NCI-H2196 (cell line): ENCODE measurements at regions not wholly inside any gene's neighbourhood (a gene's known extent, or its start where the extent isn't known, plus 50 kb on each side); places are given as distances from the start of the nearest gene placed in this dataset.

ENCODE experiments used
- DNase-seq: peaks from one replicate; lab custom pipeline; 2025; ENCODE audit not compliant: unreplicated experiment; lab: John Stamatoyannopoulos, UW

DNA sequence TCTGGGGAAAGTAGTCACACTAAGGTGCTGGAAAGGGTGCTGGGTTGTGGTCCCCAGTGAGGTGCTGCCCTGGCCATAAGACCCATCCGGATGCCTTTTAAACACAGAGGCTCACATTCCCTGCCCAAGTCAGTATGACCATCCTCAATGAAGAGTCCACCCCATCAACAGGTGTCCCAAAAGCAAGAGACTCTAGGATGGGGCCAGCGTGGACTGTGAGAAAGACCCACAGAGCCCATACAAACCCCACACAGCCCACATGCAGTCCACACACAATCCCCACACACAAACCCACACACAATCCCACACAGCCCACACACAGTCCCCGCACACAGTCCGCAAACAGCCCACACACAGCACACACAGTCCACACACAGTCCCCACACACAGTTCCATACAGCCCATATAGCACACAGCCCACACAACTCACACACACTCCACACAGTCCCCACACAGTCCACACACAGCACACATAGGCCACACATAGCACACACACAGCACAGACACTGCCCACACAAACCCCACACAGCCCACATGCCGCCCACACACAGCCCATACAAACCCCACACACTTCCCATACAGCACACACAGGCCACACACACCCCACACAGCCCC, 241.4 kb upstream of the SALL3 start:
- no peak for DNase-seq

DNA sequence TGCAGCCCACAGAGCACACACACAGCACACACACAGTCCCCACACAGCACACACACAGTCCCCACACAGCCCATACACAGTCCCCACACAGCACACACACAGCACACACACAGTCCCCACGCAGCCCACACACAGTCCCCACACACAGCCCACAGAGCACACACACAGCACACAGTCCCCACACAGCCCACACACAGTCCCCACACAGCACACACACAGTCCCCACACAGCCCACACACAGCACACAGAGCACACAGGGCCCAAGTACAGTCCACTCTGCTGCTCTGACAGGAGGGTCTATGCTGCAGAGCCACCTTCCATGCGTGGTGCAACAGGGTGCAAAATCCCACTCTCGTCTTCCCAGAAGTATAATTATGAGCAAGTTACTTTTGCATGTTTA, 240.5 kb upstream of the SALL3 start:
- DNase-seq = no peak

DNA sequence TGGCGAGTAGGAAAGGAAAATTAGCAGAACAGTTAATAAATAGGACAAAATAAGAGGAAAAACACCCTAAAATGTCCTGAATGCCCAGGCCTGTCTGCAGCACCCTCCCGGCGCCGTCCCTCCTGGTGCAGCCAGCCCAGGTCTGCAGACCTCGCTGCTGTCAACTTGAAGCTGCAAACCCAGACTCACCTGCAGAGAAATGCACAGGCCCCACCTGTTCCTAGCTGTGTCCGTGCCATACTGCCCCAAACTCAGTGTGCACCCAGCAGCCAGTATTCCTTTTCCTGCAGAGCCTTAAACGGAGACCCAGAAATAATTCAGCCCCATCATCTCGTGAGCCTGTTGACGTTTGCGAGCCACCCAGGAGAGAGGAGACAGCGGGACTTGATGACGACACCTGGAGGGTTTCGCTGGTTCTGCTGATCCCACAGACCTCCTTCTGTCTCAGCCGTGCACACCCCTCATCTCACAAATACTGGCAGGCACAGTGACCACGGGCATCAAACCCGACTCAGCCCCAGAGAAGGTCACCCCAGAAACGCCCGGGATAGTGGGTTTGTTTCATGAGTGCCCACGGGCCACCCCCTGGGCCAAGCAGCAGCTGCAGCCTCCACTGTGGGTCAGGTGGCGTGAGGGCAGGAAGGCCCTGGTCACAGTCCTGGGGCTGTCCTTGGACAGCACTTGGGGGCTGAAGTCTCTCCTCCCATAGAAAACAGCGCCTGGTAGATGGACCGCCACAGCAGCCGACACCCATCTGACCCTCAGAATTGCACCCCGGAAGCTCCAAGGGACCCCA, 239.5 kb upstream of the SALL3 start:
- DNase-seq = no peak

DNA sequence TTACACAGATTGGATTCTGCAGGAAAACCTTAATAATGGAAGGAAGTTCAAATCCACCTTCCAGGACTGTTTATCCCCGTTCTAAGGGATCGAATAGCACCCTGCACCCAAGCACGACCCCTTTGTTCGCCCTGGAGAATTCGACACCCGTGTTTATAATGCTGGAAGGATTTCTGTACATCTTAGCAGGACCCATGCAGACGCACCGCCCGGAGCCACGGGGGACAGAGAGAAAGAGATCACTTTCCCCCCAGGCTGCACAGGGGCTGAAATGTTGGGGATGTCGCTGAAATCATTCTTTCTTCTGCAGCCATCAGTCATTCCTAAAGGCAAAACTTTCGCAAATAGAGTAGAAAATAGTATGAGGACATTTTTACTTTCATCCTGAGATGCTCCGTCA, 238.7 kb upstream of the SALL3 start:
- DNase-seq = no peak

DNA sequence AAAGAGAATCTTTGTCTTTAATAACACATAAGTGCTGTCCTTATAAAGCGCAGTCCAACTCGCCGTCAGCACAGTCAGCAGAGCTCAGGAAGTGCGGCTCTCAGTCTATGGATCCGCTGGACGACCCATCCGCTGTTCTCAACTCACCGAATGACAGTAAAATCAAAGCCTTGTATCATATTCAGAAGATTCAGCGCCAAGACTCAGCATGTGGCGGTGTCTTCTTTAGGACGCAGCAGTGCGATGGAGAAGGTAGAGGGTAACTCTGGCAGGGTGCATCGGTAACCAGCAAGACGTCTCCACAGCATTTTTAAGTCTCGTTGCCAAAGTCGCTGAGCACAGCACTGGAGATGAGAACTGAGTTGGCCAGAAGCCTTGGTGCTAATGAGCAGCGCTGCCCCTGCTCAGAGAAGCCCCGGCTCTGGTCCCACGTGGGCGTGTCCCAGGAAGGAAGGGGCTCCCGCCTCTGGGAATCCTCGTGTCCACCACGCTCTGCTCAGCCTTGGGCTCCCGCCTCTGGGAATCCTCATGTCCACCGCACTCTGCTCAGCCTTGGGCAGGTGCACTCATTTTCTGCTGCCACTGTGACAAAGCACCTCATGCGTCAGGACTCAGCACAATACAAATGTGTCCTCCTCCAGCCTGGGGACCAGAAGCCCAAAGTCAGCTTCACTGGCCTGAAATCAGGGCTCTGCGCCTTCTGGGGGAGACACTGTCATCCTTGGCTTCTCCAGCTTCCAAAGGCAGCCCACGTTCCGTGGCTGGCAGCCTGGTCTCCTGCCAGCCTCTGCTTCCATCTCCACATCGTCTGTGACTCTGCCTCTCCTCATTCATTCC, 238.0 kb upstream of the SALL3 start:
- no peak for DNase-seq

DNA sequence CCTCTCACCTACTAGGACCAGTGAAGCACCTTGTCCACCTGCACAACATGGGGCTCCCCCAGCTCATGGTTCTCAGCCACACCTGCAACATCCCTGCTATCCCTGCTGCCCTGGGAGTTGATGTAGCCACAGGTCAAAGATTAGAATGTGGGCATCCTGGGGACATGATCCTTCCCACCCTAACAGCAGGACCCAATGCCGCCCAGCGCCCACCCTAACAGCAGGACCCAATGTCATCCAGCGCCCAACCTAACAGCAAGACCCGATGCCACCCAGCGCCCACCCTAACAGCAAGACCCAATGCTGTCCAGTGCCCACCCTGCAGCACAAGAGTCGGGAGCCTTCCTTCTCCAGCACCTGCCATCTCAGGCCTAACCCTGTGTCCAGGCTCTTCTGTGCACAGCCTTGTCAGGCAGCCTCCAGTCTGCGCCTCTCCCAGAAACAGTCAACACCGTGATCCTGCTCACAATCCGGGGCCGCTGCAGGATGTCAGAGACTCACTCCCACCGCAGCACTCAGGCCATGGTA, 237.3 kb upstream of the SALL3 start:
- no peak for DNase-seq

DNA sequence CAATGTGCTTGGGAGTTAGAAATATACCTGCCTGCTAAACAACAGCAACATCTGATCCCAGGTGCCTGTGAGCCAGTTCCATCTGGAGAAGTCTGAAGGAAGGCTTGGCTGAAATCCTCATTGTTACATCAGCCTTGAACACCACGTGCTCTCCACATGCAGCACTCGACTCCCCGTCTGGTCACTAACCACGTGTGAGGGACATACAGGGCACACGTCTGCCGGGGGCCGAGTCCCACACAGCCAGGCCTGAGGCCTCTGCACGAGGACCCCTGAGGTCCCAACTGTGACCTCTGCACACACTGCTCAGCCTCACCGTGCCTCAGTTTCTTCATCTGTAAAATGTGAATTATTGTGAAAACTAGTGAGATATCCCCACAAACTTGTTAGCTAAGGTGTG, 236.5 kb upstream of the SALL3 start:
- DNase-seq = no peak

DNA sequence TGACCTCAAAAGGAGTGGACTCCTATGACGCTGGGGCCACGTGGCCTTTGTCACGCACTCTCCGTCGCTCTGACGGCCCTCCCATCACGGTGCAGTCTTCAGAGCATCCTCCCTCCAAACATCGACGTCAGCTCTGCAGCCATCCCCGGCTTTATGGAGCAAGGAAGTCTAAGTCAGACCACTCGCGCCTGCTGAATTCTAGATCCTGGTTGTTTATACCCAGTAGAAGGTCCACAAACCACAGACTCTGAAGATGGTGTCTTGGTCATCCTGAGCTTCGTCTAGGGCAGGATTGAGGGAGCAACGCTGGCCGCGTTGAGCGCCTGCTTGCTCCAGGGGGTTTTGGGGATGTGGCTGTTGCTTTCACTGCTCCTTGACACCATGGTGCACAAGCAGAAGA, 228.0 kb upstream of the SALL3 start:
- DNase-seq = no peak

DNA sequence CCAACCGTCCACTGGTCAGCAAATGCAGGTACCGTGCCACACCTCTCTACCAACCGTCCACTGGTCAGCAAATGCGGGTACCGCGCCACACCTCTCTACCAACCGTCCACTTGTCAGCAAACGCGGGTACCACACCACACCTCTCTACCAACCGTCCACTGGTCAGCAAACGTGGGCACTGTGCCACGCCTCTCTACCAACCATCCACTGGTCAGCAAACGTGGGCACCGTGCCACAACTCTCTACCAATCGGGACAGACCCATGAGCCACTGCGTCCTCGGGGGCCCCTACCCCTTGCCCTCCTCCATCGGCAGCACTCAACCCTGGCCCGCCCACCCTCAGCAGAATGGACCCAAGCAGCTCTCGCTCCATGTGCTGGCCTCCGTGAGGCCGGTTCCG, 226.4 kb upstream of the SALL3 start:
- DNase-seq = no peak

DNA sequence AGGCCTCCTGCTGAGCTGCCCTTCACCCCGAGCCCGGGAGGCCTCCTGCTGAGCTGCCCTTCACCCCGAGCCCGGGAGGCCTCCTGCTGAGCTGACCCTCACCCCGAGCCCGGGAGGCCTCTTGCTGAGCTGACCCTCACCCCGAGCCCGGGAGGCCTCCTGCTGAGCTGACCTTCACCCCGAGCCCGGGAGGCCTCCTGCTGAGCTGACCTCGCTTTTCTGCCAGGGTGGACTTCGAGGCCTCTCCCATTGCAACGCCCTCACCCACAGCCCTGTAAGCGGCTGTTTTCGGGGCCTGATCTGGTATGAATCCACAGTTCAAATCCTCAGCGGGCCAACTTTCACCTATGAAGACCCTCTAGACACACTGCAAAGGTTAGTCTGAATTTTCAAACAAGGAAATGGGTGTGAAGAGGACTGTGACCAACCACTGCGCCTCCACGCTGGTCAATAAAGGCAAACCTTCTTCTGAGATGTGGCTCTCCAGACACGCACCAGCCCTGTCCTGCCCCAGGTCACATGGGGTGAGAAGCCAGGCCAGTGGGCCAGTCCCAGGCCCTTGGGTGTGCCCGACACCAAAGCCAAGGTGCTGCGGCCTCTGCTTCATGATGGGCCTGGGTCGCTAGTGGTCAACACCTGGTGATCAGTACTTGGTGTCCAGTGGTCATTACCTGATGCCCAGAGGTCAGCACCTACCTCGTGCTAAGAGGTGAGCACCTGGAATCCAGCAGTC, 225.1 kb upstream of the SALL3 start:
- DNase-seq = no peak

DNA sequence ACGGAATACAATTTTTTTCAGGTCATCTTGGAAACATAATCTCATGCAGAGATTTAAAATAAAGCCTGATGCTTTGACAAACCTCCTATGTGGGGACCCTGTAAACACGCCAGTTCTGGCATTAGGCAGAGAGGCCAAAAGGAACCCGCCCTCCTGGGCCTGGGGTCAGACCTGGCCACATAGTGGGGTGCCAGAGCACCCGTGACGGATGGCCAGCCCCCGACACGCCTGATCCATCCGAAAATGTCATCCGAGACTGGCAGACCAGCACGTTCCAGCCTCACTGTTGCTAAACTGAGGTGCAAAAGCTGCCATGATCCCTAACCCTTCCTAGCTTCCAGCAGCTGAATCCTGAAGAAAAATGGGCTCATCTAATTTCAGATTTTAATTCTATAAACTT, 222.6 kb upstream of the SALL3 start:
- no peak for DNase-seq

DNA sequence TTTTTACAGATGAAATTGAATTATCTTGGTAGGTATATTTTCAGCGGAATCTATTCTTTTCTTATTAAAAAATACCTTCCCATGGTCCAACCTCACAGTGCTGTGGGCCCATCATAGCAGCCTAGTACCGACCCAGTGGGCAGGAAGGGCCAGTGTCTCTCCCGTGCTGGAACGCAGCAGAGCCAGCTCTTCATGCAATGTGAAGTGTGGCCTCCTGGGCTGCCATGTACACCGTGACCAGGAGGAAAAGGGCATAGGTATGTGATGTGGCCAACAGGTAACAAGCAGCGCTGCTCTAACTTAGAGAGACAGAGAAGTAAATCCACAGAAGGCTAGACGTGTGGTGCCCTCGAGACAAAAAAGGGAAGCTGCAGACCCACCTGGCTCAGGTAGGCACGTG, 221.1 kb upstream of the SALL3 start:
- DNase-seq = no peak

DNA sequence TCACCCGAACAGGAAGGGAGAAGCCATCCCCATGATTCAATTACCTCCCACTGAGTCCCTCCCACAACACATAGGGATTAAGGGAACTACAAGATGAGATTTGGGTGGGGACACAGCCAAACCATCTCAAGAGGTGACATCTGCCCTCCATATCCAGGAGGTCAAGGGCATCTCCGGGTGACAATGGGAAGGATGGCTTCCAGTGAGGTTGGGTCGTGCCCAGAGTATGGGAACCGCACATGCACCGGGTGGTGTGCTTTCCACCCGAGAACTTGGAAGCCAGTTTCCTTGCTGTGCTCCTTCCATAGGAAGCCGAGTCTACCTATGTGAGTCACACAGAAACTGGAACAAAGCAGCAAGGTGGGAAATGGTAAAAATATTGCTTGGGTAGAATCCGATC, 216.9 kb upstream of the SALL3 start:
- no peak for DNase-seq

DNA sequence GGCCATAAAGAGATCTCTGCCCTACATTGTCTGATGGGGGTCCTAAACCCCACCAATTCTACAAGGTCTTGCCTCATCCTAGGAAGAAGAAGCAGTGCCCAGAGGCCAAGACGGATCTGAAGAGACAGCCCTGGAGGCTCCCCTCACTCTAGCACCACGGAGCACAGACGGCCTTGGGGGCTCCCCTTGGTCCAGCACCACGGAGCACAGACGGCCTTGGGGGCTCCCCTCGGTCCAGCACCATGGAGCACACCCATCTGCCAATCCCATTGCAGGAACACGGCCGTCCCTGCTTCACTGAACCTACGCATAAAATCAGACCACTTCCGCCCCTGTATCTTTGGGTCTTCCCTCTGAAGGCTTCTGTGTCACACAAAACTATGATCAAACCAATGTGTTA, 215.1 kb upstream of the SALL3 start:
- DNase-seq = no peak

DNA sequence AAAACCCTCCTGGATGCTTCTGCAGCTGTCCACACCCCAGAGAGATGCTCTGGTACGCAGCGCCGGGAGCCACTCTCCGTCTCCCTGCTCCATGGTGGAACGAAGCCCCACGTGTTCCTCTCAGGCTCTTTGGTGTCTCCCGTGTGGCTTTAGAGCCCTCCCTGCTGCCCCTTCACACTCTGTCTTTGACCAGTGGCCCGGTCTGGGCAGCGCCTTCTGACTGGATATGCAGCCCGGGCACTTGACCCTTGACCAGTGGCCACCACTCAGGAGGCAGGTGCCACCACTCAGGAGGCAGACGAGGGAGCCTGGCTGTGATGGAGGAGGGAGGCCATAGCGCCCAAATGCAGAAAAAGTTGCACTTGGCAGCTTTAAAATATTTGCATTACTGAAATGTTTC, 214.5 kb upstream of the SALL3 start:
- DNase-seq = no peak

DNA sequence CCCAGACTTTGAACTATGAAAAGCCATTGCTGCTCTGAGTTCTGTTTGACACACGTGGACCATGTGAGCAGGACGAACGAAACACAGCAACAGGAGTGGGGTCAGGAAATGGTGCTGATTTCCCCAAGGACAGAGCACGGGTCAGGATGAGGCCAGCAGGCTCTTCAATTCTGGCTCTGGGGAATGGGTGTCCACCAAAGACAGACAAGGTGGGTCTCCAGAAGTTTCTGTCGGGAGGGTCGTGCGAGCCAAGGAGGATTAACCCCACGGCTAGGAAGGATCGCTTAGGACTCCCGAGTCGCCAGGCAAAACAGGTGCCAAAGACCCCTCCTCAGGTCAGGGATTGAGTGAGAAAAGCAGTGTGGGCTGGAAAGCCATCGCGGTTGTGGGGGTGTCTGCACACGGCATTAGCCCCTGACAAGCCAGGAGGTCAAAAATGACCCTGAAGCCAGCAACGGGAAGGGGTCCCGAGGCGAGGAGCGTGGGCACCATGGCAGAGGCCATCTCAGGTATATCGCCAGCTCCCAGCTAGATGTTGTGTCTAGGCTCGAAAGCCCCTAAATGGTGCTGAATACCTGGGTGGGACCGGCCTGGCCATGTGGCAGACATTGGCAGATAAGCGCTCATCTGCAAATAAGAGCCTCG, 213.9 kb upstream of the SALL3 start:
- DNase-seq = no peak

DNA sequence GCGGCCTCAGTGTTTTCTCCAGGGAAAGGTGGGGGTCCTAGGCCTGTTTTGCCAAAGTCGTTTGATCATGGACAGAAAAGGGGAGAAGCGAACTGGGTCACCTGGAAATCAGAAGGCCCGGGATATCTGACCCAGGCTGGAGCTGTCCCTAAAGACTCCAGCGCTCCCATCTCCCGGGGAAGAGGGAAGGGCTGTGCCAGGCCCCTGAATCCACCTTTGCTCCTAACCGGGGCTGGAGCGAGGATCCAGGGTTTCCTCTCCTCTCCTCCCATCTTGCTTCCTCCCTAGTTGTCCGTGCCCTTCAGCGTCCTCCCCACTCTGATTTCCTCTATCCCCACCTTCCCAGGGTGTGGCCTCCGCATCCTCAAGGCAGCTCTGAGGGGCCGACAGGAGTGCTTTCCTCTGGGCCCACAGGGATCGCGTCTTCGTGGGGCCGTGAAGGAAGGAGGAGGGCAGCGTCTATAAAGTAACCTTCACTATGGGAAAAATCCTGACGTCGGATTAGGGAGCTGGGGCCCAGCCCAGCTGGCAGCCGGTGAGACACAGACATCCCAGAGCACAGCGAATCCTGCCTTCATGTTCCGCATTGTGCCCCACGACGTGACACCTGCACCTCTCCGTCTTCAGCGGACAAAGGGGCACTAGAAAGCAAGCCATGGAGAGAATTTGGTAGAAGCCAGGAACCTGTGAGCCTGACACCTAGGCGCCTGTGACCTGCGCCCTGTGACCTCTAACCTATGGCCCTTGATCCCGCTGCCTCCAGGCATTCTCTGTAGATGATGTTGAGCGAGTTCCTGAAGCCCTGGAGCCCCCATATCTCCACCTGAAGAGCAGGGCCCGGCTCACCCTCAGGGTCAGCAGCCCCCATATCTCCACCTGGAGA, 212.7 kb upstream of the SALL3 start:
- DNase-seq = no peak

DNA sequence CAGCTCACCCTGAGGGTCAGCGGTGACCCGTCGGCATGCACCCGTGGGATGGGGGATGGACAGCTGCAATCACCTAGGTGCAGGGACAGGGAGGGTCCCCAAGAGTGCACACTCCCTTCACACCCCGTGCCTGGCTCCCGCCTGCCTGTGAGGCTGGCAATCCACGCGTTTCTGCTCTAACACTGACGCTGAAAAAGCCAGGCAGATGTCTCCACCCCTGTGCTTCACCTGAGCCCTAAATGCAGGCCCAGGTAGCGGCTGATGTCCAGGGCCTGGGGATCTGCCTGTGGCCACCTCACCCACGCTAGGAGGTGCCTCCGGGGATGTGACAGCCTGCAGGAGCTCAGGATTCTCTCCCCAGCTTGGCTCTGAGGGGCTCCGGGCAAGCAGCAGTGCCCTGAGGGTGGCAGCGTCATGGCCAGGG, 212.0 kb upstream of the SALL3 start:
- DNase-seq = no peak

DNA sequence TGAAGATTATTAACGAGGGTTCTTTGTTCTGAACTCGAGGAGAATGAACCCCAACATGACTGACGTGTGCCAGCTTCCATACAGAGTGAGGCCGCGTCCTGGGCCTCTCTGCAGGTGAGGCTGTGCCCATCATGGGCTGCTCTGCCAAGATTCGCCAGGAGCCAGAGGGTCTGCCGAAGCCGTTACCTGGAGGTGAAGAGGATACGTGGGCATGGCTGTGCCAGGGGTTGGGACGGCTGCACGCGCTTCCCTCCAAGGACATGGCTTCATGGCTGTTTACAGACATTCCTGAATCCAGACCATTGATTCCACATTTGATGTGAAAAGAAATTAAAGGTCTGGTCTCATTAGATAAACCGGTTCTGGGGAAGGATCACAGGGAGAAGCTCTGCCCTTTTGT, 211.4 kb upstream of the SALL3 start:
- no peak for DNase-seq
